ENCODE measurements at regions not wholly inside any gene's neighbourhood (a gene's known extent, or its start where the extent isn't known, plus 50 kb on each side); places are given as distances from the start of the nearest gene placed in this dataset.

GRCh38 chr16:55052348-55052734, 121.7 kb downstream of the IRX5 start:
- POLR2A ChIA-PET (ENCODE audit: unreplicated experiment): no interaction called here
- no peak overlapping the region for H3K9ac ChIP-seq (ENCODE audit: low read depth, low read length)

More at GRCh38 chr16:55052348-55052734, 121.7 kb downstream of the IRX5 start:
- H4K91ac ChIP-seq (ENCODE audit: insufficient read depth, low read depth, low read length): no peak overlapping the region
- H3K27me3 ChIP-seq (ENCODE audit: control insufficient read depth, insufficient read depth, low read length): peaks cover 8% of the 10 kb centered on the region; the same call in 1 of the 2 replicates
- no peaks in the 10 kb centered on the region for H3K9me3 ChIP-seq (ENCODE audit: control insufficient read depth, insufficient read depth, low read length)
- no peak overlapping the region for H3K27ac ChIP-seq (ENCODE audit: insufficient read depth, low read length)
- H3K23ac ChIP-seq (ENCODE audit: low read depth, low read length): no peak overlapping the region
- no peak overlapping the region for H3K4me3 ChIP-seq (ENCODE audit: insufficient read depth, low read depth, low read length)
- no CpG with 5 or more reads among the region's 2 CpGs for WGBS, 2 experiments (ENCODE audit: extremely low coverage in 2 of 2, insufficient read length in 1 of 2)
- no peak overlapping the region for H3K56ac ChIP-seq (ENCODE audit: extremely low read depth, insufficient read depth, low read length)
- no peak overlapping the region for H2AK5ac ChIP-seq (ENCODE audit: low read depth, low read length)
- no peak overlapping the region for H2BK120ac ChIP-seq (ENCODE audit: low read depth, low read length)
- no peak overlapping the region for H3K4ac ChIP-seq (ENCODE audit: low read depth, low read length)
- no peaks in the 10 kb centered on the region for H4K20me1 ChIP-seq (ENCODE audit: insufficient read depth, low read length)
- H3K4me2 ChIP-seq (ENCODE audit: low read depth, low read length): no peak overlapping the region
- H2BK5ac ChIP-seq (ENCODE audit: low read depth, low read length, poor library complexity, severe bottlenecking): no peak overlapping the region
- H3K36me3 ChIP-seq (ENCODE audit: control insufficient read depth, insufficient read depth, low read length): no peaks in the 10 kb centered on the region
- no peaks in the 10 kb centered on the region for H3K4me1 ChIP-seq (ENCODE audit: control insufficient read depth, insufficient read depth, low read length)
- in situ Hi-C loops (cut with MboI; ENCODE audit: low sequenced_read_pairs): no loop called here
- intact Hi-C loops (cut with micrococcal nuclease): no loop called here
- no TSS peak for BruUV-seq (replicated peaks)
- no peak overlapping the region for H4K8ac ChIP-seq (ENCODE audit: low read depth in 2 of 2, low read length in 2 of 2)
- CTCF ChIA-PET: no interaction called here
- no peak overlapping the region for H4K5ac ChIP-seq (ENCODE audit: low read depth, low read length)
- H2BK15ac ChIP-seq (ENCODE audit: low read depth, low read length): no peak overlapping the region
- DNase-seq: no peak
- dilution Hi-C loops (cut with HindIII; ENCODE audit: low sequenced_read_pairs, unreplicated experiment): no loop called here
- ATAC-seq (ENCODE audit: low read depth): no peak
- no peaks in the 10 kb centered on the region for H3K79me1 ChIP-seq (ENCODE audit: low read depth in 1 of 2, low read length in 2 of 2)
- no peak overlapping the region for H3K14ac ChIP-seq (replicated peaks; ENCODE audit: low read depth, low read length)
- TF ChIP-seq BHLHE40 (IDR thresholded peaks at IDR 0.05; ENCODE audit: low read depth, low read length) (no peak), USF2 (IDR thresholded peaks at IDR 0.05; ENCODE audit: low read depth, low read length) (no peak), RFX5 (IDR thresholded peaks at IDR 0.05; ENCODE audit: low read depth, low read length) (no peak), POLR2A (IDR thresholded peaks at IDR 0.05; ENCODE audit: low read depth, low read length) (no peak), RAD21 (IDR thresholded peaks at IDR 0.05; ENCODE audit: low read length) (no peak)
- no peak overlapping the region for H2BK20ac ChIP-seq (ENCODE audit: low read depth, low read length)
- H2AFZ ChIP-seq (replicated peaks; ENCODE audit: low read length, poor library complexity): no peak overlapping the region
- no peaks in the 10 kb centered on the region for H3K9me1 ChIP-seq (ENCODE audit: insufficient read depth, low read length)
- H2AK9ac ChIP-seq (replicated peaks; ENCODE audit: low read depth, low read length, poor library complexity): no peak overlapping the region
- no peak overlapping the region for H3K18ac ChIP-seq (ENCODE audit: low read depth, low read length)

Data from IMR-90 (cell line).